ENCODE measurements at regions not wholly inside any gene's neighbourhood (a gene's known extent, or its start where the extent isn't known, plus 50 kb on each side); places are given as distances from the start of the nearest gene placed in this dataset.
A peak's percentile ranks its signal among the peaks of the same experiment; 100 is the strongest.

DNA sequence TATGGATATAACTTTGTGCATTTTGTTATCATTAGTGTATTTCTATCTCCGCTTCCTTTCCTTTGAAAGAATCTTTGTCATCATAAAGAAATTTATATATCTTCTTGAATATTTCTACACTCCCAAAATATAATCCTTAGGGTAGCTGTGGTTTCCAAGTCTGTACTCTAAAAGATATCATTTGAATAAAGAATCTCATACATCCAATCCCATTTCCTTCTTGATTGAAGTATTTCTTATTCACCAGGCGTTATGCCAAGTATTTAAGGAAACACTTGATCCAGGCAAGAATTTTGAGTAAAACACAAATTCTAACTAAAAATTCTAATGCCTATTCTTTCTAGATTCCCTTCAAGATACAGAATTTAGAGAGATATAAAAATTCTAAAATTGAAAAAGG, 821.8 kb downstream of the GALC start:
- intact Hi-C loops (cut with DNase I), result no loop called here
- DNase-seq (ENCODE audit: low spot score), result no peak
- no peak for ATAC-seq

DNA sequence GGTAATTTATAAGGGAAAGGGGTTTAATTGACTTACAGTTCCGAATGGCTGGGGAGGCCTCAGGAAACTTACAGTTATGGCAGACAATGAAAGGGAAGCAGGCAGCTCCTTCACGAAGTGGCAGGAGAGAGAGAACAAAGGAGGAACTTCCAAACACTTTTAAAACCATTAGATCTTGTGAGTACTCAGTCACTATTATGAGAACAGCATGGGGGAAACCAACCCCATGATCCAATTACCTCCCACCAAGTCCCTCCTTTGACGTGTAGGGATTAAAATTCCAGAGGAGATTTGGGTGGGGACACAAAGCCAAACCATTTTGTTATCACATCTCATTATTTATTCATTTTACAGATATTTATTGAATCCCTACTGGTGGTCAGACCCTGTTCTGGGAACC, 822.8 kb downstream of the GALC start:
- ATAC-seq (no peak), DNase-seq (ENCODE audit: low spot score) (no peak)
- intact Hi-C loops (cut with DNase I), result no loop called here

DNA sequence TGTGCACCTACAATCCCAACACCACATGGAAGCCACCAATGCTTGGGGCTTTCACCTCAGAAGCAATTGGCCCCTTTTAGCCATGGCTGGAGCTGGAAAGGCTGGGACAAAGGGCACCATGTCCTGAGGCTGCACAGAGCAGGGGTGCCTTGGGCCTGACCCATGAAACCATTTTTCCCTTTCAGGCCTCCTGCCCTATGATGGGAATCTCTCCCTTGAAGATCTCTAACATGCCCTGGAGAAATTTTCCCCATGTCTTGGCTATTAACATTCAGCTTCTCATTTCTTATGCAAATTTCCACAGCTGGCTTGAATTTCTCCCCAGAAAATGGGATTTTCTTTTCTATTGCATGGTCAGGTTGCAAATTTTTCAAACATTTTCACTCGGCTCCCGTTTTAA, 823.6 kb downstream of the GALC start:
- DNase-seq (ENCODE audit: low spot score) (no peak), ATAC-seq (no peak)
- intact Hi-C loops (cut with DNase I), result no loop called here

DNA sequence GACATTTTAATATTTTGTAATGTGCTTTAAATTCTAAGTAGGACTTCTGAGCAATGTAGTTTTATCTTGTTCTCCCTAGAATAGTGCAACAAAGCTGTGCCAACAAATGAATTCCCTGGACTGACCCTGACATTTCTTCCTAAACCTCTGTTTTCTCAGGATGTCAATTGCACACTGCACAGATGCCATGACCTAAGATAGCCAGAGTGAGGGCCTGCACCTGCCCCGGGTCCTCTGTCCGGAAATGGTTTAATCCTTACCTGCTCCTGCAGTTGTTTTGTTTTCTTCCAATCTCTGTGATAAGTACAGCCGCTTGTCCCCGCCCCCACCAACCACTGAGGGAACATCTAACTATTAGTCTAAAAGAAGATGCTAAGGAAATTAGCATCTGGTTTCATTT, 831.5 kb downstream of the GALC start:
- intact Hi-C loops (cut with DNase I), result no loop called here
- DNase-seq (ENCODE audit: low spot score) (no peak), ATAC-seq (no peak)

DNA sequence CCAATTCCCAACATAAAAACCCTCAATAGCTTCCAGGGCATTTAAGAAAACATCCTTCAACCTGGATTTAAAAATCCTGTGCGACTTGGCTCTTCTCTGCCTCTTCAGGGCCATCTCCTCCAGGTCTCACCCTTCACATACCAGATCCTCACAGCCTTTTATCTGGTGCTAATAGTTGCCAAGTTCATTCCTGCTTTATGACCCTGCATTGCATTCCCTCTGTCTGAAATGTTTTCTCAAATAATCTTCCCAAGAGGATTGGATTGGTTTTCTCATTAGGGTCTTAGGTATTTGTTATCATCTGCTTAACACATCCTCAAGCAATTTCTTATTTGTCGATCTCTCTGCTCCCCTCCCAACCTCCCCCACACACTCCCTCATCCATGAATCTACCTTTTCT, 832.0 kb downstream of the GALC start:
- peak; percentile 41 for ATAC-seq
- DNase-seq (ENCODE audit: low spot score), result no peak
- intact Hi-C loops (cut with DNase I), result no loop called here

DNA sequence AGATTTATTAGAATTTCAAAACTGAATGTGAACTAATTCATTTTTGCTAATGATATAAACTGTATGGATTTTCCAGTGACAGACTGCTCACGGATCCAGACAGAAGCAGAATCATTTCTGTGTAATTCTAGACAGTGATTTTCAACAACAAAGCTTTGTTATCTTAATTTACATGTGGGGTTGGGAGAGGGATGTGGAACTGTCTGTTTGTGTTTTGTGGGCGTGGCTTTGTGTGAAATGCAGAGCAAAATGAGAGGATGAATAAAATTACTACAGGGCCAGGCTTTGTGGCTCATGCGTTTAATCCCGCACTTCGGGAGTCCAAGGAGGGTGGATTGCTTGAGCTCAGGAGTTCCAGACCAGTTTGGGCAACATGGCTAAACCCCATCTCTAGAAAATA, 834.7 kb downstream of the GALC start:
- intact Hi-C loops (cut with DNase I), result no loop called here
- no peak for ATAC-seq
- no peak for DNase-seq (ENCODE audit: low spot score)

DNA sequence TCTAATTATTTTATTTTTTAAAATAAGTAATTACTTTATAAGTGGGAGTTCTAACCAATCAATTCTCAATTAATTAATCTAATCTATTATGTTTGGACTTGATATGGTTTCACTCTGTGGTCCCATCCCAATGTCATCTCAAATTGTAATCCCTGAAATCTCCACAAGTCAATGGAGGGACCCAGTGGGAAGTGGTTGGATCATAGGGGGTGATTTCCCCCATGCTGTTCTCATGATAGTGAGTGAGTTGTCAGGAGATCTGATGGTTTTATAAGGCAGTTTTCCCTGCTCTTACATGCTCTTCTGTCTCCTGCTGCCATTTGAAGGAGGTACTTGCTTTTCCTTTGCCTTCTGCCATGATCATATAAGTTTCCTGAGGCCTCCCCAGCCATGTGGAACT, 836.1 kb downstream of the GALC start:
- no peak for DNase-seq (ENCODE audit: low spot score)
- intact Hi-C loops (cut with DNase I), result no loop called here
- ATAC-seq, result no peak

DNA sequence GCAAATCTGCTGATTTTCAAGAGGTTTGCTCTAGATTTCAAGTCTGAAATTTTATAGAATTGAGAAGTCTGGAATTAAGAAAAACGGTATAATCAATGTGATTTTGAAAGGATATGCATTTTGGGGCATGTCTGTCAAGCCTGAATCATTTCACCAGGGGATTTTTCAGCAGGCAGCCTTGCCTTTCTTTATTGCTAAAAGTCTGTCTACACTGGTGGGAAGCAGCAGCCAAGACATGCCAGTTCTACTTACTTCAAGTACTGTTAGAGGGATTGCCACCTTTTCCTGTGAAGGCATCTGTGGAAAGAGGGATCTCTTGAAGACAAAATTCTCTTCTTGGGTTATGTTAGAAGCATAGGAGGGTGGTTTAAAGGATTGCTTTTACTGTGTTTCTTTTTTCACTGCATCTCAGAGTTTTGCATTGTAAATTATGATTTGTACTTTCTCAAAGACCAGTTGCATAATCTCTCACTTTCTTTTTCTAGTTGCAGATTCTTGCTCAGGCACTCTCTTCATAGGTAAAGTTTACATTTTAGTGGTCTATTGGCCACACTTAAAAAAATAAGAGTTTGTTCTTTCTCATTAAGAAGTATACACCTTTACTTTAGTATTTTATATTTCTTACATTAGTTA, 837.0 kb downstream of the GALC start:
- ATAC-seq, result no peak
- intact Hi-C loops (cut with DNase I), result no loop called here
- no peak for DNase-seq (ENCODE audit: low spot score)

DNA sequence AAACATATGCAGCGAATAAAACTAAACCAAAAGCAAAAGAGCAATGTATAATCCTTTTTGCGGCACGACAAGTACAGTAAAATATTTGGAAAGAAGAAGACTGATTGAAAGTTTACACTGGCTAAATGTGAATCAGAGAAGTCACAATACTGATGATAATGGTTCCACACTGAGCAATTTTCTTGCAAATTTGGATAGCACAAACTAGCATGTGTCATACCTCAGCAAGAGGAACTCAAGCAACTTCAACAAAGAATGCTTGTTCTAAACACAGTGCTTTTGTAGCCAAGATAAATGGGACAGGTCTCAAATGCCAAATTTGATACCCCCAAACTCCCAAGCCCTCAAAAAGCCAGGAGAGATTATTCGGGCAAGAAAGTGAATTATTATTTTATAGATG, 839.1 kb downstream of the GALC start:
- DNase-seq (ENCODE audit: low spot score), result no peak
- ATAC-seq, result no peak
- intact Hi-C loops (cut with DNase I), result no loop called here

DNA sequence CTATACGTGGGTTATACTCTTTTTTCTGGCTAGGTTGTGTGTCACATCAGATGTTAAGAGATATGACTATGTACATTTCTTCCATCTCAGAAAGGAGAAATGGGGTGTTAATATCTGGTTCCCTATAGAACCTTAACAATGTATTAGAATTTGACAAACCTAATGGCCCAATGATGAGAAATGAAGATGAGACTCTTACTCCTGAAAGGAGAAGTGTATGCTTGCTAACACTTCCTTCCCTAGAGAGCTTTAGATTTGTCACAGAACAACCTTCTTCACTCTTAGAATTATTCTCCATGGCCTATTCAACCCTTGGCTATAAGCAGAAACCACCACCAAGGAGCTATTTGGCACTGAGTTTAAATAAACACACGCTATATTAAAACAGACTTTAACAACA, 839.6 kb downstream of the GALC start:
- ATAC-seq (no peak), DNase-seq (ENCODE audit: low spot score) (no peak)
- intact Hi-C loops (cut with DNase I), result no loop called here

DNA sequence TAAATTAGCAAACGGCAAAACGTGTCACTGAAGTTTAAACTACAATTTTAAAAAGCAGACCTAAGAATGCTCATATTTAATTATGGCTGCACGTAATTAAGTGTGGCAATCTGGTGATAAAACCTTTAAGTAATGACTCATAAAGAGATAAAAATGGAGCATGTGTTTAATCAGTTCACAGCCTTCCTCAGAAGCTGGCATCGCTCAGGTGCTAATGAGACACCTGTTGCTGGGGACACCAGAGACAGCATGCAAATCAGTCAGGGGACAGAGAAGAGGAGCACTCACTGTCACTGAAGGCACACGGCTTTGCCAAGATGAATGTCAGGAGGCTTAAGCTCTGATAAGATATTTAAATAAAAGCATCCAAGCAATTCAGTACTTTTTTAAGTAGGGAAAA, 840.3 kb downstream of the GALC start:
- ATAC-seq, result no peak
- intact Hi-C loops (cut with DNase I), result no loop called here
- no peak for DNase-seq (ENCODE audit: low spot score)

DNA sequence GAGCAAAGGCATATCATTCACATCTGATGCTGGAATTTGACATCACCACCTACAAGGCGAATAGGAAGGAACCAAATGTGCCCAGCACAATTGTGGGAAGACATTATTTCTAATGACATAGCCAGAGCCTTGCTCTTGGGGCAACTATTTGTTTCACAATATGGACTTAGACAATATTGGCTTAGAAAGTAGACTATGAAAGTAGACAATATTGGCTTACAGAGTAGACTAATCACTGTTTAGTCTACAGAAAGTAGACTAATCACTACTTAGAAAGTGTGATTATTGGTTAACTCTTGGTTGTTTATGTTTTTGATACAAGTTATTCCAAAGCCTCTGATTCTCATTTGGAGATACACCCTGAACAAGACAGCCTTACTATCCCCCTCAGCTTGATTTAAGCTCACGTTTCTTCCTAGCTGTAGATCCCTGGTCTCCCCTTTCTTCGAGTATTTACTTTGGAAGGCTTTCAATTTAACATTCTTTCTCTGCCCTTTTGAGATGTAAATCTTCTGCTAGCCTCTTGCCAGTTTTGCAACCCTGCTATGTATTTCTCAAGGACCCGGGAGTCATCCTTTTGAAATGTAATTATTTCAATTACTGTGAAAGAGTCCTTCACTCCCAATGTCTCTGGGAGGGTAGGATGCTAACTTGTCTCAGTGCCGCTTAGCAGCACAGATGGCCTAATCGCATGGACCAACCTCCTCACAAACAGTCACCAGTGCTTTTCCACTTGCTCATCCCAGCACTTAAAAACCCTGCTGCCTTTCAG, 843.2 kb downstream of the GALC start:
- no peak for DNase-seq (ENCODE audit: low spot score)
- ATAC-seq, result no peak
- intact Hi-C loops (cut with DNase I), result no loop called here

DNA sequence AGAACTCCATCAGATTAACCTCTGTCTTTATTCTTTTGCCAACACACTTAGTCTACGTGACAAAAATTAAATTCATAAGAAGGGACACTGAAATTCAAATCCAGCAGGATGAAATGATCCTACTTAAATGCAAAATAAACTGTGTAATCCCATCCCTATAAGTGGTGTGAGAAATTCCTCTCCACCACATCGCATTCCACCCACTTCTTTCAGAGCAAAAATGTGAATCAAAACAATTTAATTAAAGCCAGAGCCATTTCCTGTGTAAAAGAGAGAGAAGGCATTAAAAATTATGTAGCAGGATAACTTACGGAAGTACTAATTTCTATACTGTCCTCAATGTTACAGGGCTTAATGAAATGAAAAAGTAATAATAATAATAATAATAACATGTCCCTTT, 844.3 kb downstream of the GALC start:
- intact Hi-C loops (cut with DNase I), result no loop called here
- DNase-seq (ENCODE audit: low spot score), result no peak
- ATAC-seq, result no peak

DNA sequence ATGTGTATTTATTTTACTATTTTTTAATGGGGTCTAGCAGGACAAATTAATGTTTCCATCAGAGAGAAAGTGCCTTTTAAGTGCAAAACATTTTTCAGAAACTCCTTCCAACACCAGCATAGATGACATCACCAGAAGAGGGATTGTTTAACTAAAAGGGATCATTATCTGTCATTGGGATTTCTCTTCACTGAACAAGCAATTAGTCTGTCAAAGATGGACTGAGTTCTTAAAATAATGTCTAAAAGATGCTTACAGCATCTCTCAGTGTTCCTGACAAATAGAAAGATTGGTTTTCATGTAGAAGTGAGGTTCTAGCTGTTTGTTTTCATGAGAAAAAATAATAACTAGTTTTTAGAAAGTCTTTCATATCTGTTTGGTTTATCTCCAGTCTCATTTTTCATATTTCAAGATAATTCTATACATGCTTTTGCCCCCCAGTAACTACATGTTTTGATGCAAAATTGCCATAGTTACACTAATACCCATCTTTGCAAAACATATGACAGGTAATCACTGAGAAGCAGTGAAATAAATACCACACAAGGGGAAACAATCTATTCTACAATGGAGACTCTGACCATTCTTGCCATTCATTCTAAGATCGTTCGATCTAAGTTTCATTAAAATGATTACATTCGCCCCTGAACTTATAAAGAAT, 850.3 kb downstream of the GALC start:
- DNase-seq (ENCODE audit: low spot score) (no peak), ATAC-seq (no peak)
- intact Hi-C loops (cut with DNase I), result no loop called here

DNA sequence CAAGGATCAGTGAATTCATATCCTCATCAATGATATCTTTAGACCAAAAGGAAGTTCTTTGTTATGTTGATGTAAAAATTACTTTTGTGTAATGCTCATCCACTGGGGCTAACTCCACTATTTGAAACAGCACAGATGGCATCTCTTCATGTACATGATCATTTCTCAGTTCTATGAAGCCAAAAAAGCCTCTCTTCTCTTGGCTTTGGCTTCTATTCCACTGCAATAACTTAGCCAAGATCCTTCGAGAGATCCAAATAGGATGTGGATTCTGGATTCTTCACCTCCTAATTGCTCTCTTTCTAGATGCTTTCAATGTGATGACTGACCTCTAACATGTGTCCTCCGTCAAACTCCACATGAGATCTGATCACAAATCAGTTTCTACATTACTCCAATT, 851.2 kb downstream of the GALC start:
- ATAC-seq, result no peak
- intact Hi-C loops (cut with DNase I), result no loop called here
- no peak for DNase-seq (ENCODE audit: low spot score)

DNA sequence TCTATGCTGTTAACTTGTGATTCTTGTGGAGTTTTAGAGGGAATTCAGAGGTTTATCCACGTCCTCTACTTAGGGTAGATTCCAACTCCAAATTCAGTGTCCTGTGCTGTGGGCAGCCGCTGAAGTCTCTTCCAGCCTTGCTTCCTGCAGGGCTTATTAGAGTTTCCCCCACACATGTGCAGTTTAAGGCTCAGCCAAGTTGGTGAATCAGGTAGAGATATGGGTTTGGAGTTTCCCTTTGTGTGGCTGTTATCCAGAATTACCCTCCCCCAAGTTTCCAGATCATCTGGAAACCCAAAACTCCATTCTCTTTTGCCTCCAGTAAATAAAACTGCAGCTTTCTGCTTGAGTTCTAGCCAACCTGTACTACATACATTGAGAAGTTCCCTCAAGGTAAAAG, 853.7 kb downstream of the GALC start:
- ATAC-seq (no peak), DNase-seq (ENCODE audit: low spot score) (no peak)
- intact Hi-C loops (cut with DNase I), result no loop called here

DNA sequence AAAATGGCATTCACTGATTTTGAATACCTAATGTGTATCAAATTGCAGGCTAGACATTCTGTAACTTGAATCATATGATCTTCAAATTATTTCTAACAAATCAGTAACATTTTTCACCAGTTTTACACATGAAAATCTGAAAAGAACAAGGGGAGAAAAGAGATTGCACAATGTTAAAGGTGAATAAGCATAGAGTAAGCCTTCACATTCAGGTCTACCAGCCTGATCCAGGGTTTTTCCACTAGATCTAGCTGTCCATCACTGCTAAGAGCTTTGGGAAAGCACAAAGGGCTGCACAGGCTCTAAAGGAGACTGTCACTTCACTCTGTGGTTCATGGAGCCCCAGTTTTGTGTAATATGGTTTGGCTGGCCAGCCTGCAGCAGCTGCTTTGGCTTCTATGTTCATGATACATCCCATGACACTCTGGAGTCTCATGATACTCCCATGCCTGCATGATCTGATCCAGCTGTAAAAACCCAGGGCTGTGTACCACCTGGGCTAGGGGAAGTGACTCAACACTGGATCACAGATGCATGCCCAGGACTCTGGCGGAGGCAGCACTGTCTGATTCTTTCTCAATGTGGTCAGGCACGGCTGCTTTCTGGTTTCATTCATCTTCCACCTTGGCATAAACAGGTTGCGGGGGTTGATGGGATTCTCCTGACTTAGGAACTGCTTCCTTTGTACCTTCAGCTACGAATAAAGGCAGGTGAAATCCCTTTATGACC, 859.7 kb downstream of the GALC start:
- ATAC-seq (peak; percentile 90), DNase-seq (ENCODE audit: low spot score) (no peak)
- intact Hi-C loops (cut with DNase I), result no loop called here

DNA sequence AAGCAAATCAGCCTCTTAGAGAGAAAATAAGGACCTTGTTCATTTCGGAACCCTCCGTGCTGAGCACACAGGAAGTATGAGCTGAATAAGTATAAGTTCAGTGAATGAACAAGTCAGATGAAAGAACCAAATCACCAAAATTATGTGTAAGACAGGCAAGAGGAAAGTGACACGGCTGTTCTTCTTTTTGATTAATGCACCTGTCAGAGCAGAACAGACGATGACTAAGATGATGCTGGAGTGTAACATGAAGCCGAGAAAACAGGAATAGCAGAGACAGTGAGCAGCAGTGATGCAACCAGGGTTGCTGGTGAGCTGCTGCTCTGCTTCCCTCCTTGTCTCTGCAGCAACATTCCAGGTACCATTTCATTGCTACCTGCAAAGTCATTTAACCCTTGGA, 861.1 kb downstream of the GALC start:
- ATAC-seq (no peak), DNase-seq (ENCODE audit: low spot score) (no peak)
- intact Hi-C loops (cut with DNase I), result no loop called here

DNA sequence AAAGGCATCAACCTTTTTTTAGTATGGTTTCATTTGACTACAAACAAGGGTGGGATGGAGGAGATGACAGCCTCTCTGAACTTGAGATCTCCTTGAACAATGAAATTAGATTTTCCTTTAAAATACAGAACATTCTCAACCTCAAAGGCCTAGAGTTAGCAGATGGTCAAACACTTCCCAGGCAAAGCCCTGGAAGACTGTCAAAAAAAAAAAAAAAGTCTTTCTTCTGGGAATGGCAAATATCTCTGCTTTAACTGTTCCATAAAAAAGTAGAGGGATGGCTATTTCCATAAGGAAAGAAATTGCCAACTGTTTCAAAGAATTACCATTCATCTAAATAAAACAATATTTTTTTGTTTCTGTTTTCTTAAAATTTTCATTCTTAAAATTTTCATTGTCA, 870.8 kb downstream of the GALC start:
- ATAC-seq (no peak), DNase-seq (ENCODE audit: low spot score) (no peak)
- intact Hi-C loops (cut with DNase I), result no loop called here

DNA sequence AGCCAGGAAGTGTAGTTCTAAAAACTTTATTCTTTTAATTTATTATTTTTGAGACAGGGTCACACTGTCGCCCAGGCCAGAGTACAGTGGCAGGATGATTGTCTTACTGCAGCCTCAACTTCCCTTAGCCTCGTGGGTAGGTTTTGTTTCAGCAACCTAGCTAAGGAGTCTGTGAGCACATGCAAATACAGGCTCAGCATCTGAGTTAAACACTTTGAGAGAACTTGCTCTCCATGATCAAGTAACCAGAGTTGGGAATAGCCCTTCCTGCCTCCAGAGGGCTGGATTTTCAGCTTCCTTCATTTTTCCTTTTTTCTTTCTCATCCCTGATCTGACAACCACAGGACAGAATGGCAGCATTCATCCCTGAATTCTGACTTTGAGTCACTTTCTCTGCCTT, 871.3 kb downstream of the GALC start:
- no peak for ATAC-seq
- intact Hi-C loops (cut with DNase I), result no loop called here
- no peak for DNase-seq (ENCODE audit: low spot score)

Measured in sciatic nerve (tissue), 2 donors.